Non-pigmented ciliary epithelial cell (primary cell): ENCODE measurements at regions not wholly inside any gene's neighbourhood (a gene's known extent, or its start where the extent isn't known, plus 50 kb on each side); places are given as distances from the start of the nearest gene placed in this dataset.

ENCODE experiments used
- DNase-seq: peaks from one replicate; pipeline ENCODE4 v3.0.0-alpha.2; 2010; ENCODE audit warnings: low read depth

DNA sequence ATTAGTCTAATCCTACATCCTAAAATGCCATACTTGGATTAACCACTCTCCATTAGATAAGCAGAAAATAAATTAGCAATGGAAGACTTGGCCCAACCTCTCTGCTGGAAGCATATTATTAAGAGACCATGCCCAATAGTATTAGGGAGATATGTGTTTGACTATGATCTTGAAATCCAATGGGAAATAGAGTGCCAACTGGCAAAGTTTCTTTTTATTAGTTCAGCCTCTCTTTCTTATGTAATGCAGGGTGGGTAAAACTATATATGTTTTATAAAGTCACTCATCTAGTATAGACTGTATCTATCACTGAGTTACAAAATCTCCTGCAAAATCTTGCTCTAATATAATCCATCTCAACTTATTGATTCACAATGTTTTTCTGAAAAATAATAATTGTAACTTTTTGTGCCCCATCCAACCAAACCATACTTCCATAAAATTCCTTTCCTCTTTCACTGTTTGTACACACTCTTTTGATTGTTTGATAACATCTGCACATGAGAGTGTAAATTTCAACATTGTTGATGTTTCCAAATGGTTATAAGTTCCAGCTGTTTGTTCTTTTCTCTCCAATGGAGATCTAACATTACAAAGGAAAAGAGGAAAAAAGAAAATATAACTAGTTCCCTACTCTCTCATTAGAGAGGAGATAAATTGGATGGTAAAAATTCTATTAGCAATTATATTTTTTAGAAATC is 408.1 kb upstream of the ADGRL2 start:
- DNase-seq, result no peak

DNA sequence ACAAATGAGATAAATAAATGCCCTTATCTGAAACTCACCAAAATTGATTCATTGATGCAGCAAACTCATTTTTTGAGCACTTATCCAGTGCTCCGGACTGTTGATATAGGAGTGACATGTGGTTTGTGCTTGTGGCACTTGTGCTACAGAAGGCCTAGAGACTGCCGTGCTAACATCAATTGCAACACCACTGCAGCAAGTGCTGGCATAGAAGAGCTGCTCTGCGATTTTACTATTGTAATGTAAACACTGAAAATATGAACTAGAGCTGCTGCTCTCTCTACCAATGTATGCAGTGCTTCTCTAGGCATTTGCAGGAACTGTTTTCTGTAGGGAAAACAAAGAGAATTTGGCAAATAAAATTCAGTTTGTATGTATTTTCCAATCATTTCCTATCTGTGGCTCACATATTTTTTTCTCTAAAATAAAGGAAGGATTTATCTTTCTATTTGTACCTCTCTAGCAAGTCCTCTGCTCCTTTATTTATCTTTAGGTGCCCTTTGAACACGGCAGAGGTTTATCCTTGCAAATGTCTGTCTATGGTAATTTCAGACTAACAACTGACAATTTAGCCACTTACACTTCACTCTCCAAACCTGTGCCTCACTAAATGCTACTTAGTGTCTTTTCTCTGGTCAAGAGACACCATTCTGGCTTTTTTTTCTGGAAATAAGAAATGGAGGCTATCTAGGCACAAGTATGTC is 409.5 kb upstream of the ADGRL2 start:
- DNase-seq, result no peak

DNA sequence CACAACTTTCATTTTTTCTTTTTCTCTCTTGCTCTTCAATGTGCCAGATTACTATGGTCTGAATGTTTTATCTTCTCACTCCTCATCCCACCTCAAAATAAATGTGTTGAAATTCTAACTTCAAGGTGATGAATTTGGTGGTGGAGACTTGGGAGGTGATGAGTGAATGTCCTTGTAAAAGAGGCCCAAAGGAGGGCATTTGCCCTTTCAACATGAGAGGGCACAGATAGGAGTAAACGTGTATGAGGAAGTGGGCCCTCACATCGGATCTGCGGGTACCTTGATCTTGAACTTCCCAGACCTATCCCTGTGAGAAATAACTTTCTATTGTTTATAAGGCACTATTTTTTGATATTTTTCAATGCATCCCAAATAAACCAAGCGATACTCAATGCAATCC is 412.3 kb upstream of the ADGRL2 start:
- DNase-seq, result no peak

DNA sequence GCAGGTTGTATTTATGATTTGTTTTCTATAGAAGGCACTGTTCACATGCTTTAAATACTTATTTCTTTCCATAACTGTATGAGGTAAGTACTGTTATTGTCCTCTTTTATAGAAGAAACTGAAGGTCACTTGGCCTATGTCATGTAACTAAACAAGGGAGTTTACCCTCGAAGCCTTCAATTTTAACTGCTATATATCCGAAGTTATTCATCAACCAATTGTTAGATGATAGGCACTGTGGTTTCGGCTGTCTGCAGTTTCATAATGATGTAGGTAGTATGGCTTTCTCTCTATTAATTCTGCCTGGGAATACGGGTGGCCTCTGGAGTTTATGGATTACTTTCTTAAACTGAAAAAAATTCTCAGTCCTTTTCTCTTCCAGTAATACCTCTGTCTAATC is 413.3 kb upstream of the ADGRL2 start:
- no peak for DNase-seq

DNA sequence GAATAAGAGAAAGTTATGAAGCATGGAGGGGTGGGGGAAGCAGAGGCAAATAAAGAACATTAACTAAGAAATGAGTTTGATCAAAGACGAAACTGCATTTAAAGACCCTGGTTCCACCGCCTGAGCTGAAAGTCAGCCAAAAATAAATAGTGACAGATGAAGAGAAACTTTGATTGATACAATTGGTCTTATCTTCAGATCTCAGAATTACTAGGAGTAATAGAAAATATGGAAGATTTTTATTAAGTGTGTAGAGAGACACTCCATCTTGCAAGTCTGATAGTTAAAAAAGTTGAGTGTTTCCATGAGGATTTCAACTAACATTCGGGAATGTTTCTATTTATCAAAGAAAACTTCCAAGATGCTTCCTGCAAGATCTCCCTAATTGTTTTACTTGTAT is 418.2 kb upstream of the ADGRL2 start:
- DNase-seq, result no peak

DNA sequence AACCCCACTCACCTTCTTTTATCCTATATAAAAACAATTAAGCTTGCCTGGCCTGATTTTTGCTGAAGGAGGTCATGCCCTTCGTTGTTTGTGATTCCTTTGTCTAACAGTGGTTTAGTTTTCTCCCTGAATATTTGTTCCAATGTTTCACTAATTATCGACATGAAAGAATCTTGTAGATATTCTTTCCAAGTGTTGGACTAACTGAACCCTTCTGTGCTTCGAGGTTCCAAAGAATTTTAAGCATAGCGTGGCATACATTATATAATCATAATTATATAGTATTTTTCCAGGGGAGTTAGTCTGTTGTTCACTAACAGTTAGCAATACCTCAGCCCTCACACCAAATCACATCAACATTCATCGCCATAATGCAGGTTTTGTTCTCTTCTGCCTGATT is 418.9 kb upstream of the ADGRL2 start:
- no peak for DNase-seq

DNA sequence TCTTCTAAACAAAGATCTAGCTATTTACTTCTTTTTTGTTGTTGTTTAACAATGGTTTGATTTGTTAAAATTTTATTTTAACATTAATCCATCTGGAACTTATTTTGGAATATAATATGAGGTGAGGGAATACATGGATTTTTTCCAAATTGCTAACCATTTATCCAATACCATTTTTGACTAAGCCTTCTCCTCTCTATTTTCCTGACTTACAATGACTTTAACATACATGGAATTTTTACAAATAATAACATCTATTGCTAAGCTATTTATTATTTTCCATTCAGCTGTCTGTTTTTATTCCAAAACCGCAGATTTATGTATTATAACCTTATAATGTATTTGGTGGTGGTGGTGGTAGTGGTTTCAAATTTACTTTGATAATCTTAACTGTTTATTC is 420.3 kb upstream of the ADGRL2 start:
- DNase-seq, result no peak

DNA sequence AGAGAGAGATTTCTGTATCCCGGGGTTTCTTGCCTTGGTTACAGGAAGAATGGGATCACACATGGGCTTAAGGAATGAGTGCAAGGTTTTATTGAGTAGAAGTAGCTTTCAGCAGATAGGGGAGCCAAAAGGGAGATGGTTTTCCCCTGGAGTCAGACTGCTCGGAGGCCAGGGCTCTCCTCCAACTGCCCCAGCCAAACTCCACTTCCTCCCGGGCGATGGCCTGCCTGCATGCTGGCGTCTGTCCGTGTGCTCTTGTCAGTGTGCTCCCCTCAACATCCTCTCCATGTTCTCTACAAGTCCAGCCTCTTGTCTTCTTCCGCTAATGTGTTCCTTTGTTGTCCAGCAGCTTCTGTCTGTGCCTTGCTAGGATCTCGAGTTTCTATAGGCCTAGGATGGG is 421.3 kb upstream of the ADGRL2 start:
- no peak for DNase-seq

DNA sequence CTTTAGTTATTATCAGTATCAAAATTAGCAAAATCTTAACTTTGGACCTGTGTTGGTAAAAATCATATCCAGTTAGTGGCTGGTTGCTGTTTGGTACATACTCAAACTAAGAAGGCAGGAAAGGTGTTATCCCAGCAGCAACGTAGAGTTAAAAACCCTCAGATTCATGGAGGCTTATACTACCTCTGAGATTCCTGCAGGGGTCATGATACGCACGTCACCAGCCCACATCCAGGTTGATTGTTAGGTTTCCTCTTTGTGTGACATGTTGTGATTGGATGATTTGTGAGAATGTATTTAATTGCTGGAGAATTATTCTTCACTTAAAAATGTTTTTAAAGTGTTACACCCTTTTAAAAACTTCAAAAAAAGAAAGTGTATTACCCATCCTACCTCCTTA is 423.3 kb upstream of the ADGRL2 start:
- no peak for DNase-seq

DNA sequence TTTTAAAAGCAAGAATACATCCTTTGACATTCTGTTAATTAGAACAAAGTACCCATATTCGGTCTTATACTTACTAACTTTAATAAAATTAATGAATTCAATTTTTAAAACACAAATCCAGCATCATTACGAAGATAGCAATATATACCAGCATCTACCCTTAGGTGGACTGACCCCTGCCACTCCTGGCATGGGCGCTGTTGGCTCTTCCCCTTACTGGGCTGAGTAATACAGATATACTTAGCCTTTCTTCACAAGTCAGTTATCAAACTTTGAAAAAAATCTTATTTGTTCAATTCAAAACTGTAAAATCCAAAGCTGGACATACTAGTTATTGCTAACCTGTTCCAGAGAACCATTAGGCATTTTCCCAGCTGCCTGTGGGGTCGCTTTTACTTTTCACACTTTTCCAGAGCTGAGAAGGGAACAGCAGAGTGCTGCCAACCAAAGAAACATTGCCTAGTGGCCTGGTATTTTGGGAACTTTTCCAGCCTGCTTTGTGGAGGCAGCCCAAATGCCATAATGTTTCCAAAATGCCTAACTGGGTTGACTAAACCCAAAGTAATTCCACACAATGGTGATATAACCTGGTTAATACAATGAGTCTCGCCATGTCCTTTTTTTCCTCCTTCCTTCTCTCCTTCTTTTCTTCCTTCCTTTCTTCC is 424.7 kb upstream of the ADGRL2 start:
- DNase-seq, result no peak

DNA sequence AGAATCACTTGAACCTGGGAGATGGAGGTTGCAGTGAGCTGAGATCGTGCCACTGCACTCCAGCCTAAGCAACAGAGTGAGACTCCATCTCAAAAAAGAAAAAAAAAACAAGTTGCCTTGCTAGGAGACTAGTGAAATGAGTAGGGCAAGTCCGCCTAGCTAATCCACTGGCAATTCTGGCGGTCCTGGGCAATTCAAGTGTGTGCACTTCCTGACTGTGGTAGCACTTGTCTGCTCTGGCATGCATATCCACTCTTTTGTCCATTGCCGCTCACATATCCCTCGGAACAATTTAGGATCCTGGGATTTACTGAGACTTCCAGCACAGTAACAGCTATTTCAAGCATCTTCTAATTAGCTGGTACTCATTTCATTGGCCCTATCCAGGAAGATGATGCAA is 426.3 kb upstream of the ADGRL2 start:
- no peak for DNase-seq

DNA sequence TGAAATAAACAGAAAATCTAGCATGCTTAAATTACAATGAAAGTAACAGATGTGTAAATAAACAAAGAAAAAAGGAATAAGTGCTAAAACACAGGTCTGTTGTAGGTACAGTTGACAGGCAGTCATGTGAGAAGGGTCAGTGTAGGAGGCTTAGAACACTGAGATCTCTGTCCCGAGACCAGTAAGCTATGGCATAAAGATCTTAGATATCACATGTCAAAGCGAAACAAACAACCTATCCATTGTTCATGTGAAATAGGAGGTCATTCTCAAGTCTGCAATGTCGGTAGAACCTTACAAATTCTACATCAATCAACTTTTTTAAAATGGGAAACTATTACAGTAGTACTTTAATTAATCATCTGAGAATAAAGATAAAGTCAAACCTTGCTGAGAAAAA is 428.9 kb upstream of the ADGRL2 start:
- DNase-seq, result no peak

DNA sequence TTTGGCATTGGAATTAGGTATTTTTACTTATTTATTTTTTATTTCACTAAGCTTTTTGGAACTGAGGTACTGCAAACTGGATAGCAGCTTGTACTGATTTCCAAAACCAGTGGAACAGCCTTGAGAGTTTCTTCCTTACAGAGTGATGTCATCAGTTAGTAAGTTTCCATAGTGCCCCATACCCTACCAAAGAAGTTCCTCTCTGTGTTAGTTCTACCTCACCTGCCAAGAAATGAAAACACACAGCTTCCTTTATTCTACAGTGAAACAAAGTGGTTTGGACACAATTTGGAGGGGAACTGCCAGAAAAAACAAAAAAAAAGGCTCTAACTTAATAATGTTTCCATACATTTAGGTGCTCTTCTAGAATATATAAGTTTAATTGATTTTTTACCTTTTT is 430.9 kb upstream of the ADGRL2 start:
- no peak for DNase-seq

DNA sequence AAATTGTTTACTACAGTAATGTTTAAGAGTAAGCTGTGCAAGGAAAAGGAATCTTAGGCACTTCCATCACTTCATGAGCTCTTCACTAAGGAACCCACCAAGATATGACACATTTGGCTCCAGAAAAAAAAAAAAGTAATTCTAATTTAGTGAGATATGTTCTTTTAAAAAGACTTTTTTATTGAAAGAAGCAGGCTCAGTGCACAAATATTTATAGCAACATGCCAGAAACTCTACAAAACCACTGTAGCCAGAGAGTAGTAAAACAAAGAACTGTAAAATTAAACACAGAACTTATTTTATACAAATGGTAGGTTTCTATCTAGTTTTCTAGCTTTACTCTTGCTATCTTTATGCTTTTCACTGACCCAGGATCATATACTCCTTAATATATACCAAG is 434.6 kb upstream of the ADGRL2 start:
- DNase-seq, result no peak

DNA sequence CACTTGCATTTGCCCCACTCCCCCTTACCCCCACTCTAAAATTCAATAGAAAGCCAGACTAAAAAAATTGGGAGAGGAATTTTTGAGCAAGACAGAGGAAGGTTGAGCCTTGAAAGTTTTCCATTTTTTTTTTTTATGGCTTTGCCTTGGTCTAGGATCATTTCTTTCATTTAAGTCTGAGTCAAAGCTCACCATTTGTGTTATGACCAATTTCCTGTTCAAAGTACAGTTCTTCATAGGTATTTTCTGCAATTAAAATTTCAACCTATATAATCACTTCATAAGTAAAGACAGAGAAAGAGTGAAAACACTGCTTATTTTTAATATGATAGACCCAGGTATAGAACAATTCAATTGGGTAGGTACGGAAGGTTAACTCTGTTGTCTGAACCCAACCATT is 436.6 kb upstream of the ADGRL2 start:
- DNase-seq, result no peak

DNA sequence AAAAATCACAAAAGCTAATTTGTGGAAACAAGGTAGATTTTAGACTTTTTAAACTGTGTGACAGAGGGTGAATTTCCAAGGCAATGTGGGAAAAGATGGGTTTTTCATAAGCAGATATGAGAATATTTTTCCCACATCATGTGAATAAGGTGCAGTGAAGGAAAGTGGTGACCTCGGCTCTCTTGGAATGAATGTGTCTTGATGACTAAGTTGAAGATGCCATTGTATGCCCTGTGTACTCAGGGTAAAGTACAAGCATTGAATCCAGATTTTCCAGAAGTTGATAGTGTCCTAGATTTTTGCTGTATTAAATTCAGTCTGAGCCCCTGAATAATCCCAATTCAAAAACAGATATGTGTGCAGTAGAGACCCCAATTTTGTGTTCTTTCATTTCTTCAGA is 442.6 kb upstream of the ADGRL2 start:
- DNase-seq, result no peak

DNA sequence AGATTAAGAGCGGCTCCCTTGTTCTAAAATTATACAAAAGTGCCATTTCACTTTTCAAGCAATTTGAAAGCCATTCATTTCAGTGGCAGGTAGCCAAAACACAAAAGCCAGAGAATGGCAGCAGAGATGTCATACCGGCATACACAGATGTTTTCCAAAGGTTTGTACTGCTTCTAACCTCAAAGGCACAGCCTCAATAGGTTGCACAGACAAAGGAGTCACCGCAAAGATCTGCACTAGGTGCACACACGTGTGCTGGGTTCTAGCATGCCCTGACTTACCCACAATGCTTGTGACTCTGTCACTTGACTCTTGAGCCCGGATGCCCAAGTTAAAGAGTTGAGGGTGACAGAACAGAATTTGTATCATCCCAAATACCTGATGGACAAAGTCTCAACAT is 448.9 kb upstream of the ADGRL2 start:
- no peak for DNase-seq

DNA sequence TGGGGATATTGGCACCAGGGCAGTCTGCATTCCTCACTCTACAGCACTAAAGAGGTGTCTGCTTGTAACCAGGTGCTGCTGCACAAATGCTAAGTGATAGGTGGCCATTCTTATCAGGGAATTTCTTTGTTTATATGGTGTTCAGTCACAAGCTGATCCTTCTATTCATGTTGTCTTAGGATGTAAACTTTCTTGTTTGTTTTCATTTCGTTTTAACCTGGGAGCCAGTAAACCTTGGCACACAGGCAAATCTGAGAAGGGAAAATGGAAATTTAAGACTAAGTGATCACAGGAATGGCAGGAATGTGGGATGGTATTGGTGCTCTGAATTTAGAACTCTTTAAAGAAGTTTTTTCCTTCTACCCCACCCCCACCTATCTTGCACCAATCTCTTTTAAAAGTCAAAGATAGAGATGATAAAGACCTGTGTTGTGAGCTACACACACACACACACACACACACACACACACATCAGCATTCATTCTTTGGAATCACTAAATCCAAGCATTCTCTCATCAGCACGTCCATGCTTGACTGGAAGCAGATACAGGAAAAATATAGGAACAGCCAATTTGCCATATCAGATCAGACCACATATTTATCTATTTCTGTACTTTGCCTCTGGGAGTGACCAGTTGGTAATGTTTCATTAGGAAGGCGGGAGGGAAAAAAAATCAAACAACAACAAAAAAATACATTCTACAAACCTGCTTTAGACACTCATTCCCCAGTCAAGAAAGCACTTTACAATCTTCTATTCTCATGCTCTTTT is 451.4 kb upstream of the ADGRL2 start:
- no peak for DNase-seq

DNA sequence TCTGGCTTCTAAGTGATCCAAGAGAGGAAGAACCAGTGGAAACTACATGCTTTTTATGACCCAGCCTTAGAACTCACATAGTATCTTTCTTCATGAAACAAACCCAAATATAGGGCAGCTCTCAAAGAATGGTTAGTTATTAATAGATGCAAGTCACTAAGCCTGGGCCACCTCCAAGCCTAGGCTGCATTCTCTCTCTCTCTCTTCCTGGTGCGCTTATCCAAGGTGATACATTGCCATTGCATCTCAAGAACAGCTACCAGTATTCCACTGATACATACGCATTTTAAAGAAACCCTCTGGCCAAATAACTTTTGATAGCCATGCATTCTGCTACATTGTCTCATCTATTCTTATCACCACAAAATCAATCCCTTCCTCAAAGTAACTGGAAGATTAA is 455.6 kb upstream of the ADGRL2 start:
- no peak for DNase-seq

DNA sequence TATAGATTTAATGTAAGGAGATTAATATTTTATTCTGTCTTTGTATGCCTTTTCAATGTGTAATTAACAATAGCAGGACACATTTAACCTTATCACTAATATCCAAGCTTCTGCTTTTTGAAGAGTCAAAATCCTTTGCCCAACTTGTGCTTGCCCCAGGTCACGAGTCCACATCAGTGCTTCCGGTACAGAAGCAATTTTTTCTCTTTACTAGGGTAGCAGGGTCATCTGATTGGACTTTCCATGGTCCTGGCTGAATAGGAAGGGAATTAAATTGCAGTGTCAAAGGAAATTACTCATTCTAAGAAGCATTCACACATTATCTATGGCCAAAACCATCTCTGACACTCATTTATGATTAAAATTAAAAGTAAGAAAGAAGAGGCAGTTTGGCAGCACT is 460.5 kb upstream of the ADGRL2 start:
- no peak for DNase-seq

DNA sequence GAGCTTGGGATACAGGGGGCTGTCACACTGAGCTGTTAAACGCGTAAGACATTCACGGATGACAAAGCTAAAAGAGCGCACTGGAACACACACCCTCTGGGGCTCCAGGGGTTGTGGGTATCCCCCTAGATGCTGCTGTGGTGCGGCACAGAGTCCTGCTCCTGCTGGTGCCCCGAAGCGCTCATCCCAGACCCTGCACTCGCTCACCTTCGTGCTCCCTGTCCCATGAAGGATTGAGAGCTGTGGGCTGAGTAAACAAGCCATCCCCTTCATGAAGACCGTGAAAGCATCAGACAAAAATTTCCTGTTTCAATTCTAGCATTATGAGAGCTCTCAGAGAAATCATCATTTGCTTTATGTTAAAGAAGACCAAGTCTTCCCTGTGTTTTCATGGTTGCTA is 463.5 kb upstream of the ADGRL2 start:
- no peak for DNase-seq

DNA sequence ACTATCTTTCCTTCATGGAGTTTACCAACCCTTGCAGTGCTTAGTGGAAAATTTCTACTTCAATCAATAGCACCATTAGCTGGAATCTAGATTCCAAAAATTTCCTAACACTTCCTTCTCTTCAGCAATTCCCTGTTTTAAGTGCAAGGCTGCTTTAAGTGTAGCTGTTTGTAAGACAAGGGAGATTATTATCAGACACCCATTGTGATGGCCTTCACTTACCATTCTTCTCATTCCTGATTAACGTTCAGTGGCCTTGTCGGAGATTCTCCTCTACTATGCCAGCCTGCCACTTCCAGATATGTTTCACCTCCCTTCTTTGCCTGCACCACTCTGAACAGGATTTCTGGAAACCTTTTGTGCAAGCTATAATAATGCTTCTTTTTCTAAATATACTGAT is 464.9 kb upstream of the ADGRL2 start:
- DNase-seq, result no peak

DNA sequence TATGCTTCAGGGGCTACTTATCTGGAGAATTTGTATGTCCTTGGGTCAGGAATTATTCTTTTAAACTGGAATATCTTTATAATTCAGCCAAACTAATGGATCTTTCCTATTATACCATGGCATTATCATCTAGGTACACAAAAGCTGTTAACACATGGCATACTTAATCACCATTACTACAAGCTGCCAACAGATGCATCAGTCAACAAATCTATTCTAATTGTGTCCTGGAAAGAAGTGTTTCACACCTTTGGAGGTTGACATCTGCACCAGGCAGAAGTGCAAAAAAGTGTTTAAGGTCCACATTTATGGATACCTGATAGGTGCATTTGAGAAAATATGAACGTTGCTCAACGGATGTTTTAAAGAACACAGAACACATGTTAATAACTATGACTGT is 470.2 kb upstream of the ADGRL2 start:
- no peak for DNase-seq
